Muscle of leg (tissue), 3 donors: ENCODE measurements at regions not wholly inside any gene's neighbourhood (a gene's known extent, or its start where the extent isn't known, plus 50 kb on each side); places are given as distances from the start of the nearest gene placed in this dataset.
A peak's percentile ranks its signal among the peaks of the same experiment; 100 is the strongest.

Experiments
- DNase-seq: peaks from one replicate; pipeline ENCODE4 v3.0.0; 2013
- H3K27ac ChIP-seq: one replicate; pipeline ENCODE4 v1.5.1; 2013; ENCODE audit warnings: mild to moderate bottlenecking, low read length, control low read depth
- H3K27me3 ChIP-seq: one replicate; pipeline ENCODE4 v1.6.1; 2013; ENCODE audit warnings: low read length; ENCODE audit not compliant: control insufficient read depth, insufficient read depth
- H3K36me3 ChIP-seq: one replicate; pipeline ENCODE4 v1.6.1; 2013; ENCODE audit warnings: low read length; ENCODE audit not compliant: control insufficient read depth, insufficient read depth
- H3K4me1 ChIP-seq: one replicate; pipeline ENCODE4 v1.6.1; 2013; ENCODE audit warnings: low read length; ENCODE audit not compliant: control insufficient read depth, insufficient read depth
- H3K4me3 ChIP-seq: one replicate; pipeline ENCODE4 v1.5.1; 2013; ENCODE audit warnings: low read length, control low read depth
- H3K9me3 ChIP-seq: replicated peaks from 2 replicates; pipeline ENCODE4 v1.6.1; 2013; ENCODE audit warnings: low read depth, low read length; ENCODE audit not compliant: control insufficient read depth
- WGBS: methylation state at CpG from one replicate; pipeline ENCODE4 v1.1.5; 2013; ENCODE audit warnings: missing lambda C conversion rate; ENCODE audit not compliant: insufficient coverage; 5-methylcytosine and 5-hydroxymethylcytosine counted together

DNA sequence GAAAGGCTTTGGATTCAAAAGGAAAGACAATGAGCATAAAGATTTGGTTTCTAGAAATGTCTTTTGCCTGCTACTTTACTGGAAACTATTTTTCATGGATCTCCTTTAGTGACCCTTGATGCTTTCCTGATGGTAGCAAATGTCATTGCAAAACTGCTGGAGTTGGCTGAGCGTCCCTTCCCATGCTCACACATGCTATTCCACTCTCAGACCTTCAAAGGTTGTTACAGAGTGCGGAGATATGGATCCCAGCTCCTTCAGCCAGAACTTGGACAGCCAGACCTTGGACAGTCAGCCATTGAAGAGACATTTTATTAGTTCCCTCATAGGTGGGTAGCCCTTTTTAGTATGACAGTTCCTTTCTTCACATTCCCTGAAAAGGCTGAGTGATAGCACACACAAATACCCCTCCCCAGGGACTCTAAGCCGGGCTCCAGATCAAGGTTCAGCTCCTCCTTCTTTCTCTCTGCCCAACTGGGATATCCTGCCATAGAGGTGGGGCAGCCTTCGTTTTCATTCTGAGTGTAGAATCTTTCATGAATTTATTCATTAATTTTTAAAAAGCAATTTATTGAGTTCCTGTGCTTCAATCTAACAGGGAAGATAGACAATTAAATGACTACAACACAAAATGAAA, 153.3 kb upstream of the SLC44A1 start:
- Histone ChIP-seq H3K9me3 (peaks cover 5% of the 10 kb centered on the region), H3K36me3 (no peaks in the 10 kb centered on the region), H3K27ac (no peak overlapping the region), H3K27me3 (no peaks in the 10 kb centered on the region), H3K4me1 (no peaks in the 10 kb centered on the region), H3K4me3 (no peak overlapping the region)
- no peak for DNase-seq
- WGBS = no CpG with 5 or more reads among the region's 4 CpGs

DNA sequence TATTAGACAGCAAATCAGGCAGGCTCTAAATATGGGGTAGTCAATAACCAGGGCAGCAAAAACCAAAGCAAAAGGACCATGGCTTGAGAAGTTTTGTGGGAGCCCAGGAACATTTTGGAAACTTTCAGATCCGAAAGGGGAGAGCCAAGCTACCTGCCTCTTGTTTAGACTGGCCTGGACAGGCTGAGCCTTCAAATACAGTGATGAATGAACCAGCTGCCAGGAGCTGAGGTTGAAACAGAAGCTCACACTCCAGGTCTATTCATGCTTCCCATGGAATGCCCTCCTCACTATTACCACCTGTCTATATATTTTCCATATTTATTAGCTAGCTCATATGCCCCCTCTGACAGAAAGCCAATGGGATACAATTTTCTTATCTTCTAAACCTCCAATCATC, 150.8 kb upstream of the SLC44A1 start:
- DNase-seq = no peak
- Histone ChIP-seq H3K4me1 (no peaks in the 10 kb centered on the region), H3K9me3 (peaks cover 5% of the 10 kb centered on the region), H3K27ac (no peak overlapping the region), H3K27me3 (no peaks in the 10 kb centered on the region), H3K4me3 (no peak overlapping the region), H3K36me3 (no peaks in the 10 kb centered on the region)
- 85% methylated on average over 1 of the region's 1 CpG for WGBS

DNA sequence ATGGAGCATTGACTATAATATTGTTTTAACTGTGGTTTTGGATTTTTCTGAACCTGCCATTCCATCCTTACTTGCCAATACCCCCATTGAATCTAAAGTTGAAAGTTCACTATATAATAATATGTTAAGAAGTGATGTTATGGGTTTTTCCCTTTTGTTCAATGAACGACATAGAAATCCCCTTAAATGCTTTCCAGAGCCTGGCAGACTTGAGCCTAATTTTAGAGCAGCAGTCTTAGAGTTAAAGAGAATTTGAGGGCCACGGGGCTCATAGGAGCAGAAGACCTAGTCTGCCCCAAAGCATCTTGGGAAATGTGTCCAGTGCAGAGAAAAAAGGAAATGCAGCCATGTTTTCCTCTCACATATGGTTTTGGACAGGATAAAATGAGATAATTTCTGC, 146.1 kb upstream of the SLC44A1 start:
- no peaks in the 10 kb centered on the region for H3K9me3 ChIP-seq
- no peak overlapping the region for H3K27ac ChIP-seq
- H3K27me3 ChIP-seq = no peaks in the 10 kb centered on the region
- H3K4me3 ChIP-seq = no peak overlapping the region
- H3K36me3 ChIP-seq = no peaks in the 10 kb centered on the region
- no peaks in the 10 kb centered on the region for H3K4me1 ChIP-seq
- WGBS = no CpG with 5 or more reads among the region's 2 CpGs
- no peak for DNase-seq

DNA sequence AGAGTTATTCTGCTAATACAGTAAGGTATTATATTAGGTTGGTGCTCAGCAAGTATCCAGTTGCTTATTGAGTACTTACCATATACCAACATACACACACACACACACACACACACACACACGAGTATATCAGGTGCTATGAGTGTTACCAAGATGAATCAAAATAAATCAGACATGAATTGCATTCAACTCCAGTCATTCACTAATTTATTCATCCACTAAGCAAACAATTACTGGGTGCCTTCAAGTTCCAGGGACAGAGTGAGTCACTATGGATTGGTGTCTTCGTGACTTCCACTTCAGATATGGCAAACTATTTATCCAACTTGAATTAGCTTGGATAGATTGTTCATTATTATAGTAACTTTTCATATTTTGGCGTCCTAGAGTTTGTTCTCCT, 140.7 kb upstream of the SLC44A1 start:
- H3K9me3 ChIP-seq = no peaks in the 10 kb centered on the region
- no peaks in the 10 kb centered on the region for H3K4me1 ChIP-seq
- H3K27ac ChIP-seq = no peak overlapping the region
- H3K27me3 ChIP-seq = no peaks in the 10 kb centered on the region
- no peaks in the 10 kb centered on the region for H3K36me3 ChIP-seq
- no peak for DNase-seq
- no peak overlapping the region for H3K4me3 ChIP-seq
- WGBS = no CpG with 5 or more reads among the region's 3 CpGs

DNA sequence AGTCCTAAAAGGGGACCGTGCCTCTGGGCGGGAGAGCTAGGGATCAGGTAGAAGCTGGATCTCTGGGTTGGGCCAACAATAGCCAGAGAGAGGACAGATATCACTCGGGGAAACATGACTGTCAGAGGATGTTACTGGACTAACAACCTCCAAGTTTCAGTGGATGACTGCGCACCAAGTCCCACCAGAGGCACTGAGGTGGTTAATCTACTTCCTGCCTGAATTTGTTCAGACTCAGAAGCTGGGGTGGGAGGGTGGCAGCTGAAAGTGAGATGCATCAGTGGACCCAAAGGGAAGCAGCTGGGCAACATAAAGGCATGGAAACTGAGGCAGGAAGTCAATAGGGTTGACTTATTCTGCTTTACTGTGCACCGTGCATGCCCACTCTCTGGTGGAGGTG, 130.1 kb upstream of the SLC44A1 start:
- no peaks in the 10 kb centered on the region for H3K36me3 ChIP-seq
- H3K4me1 ChIP-seq = peaks cover 31% of the 10 kb centered on the region
- no peaks in the 10 kb centered on the region for H3K9me3 ChIP-seq
- 93% methylated on average over 4 of the region's 5 CpGs for WGBS
- no peaks in the 10 kb centered on the region for H3K27me3 ChIP-seq
- H3K27ac ChIP-seq = no peak overlapping the region
- H3K4me3 ChIP-seq = no peak overlapping the region
- DNase-seq = no peak

DNA sequence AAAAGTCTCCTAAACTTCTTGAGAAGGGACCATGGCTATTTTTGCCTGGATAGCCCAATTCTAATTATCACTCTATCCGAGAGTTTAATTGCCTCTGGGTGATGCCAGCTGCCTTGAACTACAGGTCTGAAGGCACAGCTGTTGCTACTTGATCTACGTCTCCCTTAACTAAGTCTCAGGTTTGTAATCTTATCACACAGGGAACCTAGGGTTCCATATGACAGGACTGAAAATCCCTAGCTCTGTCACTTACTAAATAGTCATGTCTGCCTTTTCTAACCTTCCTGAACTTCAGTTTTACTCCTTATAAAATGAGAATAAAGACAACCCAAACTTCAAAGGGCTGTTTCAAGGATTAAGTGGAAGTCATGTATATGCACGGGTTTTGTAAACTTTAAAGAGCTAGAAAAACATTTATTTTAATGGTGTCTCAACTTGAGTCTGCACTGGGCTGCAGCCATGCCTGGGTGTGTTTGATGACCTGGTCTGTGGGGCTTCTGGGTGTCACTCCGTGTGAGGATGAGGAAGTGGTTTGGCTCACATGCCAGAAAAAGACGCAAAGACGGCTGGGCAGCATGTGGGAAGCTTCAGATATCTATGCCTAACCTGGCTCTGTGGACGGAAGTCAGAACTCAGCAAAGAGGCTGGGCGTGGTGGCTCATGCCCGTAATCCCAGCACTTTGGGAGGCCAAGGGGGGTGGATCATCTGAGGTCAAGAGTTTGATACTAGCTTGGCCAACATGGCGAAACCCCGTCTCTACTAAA, 129.3 kb upstream of the SLC44A1 start:
- Histone ChIP-seq H3K27ac (peak overlapping the region; percentile 51), H3K4me1 (peaks cover 31% of the 10 kb centered on the region), H3K4me3 (no peak overlapping the region), H3K27me3 (no peaks in the 10 kb centered on the region), H3K9me3 (no peaks in the 10 kb centered on the region), H3K36me3 (no peaks in the 10 kb centered on the region)
- peak; percentile 64 for DNase-seq
- WGBS = 46% methylated on average over 5 of the region's 11 CpGs

DNA sequence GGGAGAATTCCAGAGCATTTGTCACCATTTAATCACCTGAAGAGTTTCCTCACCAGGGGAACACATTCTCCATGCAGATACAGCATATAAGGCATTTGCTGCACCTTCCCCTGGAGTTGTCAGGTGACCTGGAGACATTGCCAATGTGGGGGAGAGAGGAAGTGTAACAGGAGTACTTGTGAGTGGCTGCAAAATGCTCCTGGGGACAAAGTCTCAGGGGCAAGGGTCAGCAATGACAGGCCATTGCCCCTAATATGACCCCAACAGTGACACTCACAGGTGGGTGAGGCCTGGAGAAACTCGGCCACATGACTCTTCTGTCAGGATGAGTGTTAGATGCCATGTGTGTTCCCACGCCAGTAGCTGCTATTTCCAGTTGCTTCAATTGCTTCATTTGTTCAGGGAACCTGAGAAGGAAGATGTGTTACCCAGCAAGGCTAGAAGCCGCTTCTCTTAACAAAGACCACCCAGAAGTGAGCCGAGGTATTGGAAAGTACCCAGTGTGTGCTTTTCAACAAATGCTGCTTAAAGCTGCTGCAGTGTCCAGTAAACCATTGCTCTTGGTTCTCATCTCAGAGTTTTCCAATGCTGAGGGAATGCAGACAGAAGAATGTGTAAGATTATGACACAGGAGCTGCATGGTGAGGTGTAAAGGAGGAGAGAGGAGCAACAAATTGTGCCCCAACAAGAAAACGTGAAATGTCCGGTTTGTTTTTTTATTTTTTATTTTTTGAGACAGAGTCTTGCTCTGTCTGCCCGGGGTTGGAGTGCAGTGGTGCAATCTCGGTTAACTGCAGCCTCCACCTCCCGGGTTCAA, 128.2 kb upstream of the SLC44A1 start:
- H3K9me3 ChIP-seq = no peaks in the 10 kb centered on the region
- peak overlapping the region; percentile 55 for H3K27ac ChIP-seq
- H3K27me3 ChIP-seq = no peaks in the 10 kb centered on the region
- no peaks in the 10 kb centered on the region for H3K36me3 ChIP-seq
- no peak overlapping the region for H3K4me3 ChIP-seq
- 54% methylated on average over 6 of the region's 9 CpGs for WGBS
- peaks cover 31% of the 10 kb centered on the region for H3K4me1 ChIP-seq
- peak; percentile 61 for DNase-seq

DNA sequence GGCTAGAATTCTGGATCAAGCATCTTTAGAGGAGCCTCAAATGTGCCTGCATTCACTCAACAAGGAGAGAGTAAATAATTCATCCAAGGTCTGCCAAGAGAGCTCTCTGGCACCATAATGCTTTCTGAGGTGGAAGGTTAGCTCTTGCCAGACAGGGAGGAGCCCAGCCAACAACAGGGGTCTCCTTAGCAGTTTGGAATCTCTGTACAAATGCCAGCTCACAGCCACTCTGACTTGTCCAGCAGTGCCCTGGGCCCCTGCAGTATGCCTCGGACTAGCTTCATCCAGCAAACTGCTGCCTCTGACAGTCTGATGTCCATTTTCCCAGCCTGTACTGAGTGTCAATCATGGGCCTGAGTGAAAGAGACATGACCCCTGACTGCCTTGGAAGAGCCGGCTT, 127.2 kb upstream of the SLC44A1 start:
- 80% methylated on average over 2 of the region's 2 CpGs for WGBS
- Histone ChIP-seq H3K4me1 (peaks cover 31% of the 10 kb centered on the region), H3K36me3 (no peaks in the 10 kb centered on the region), H3K27me3 (no peaks in the 10 kb centered on the region), H3K27ac (no peak overlapping the region), H3K4me3 (no peak overlapping the region), H3K9me3 (no peaks in the 10 kb centered on the region)
- peak; percentile 30 for DNase-seq

DNA sequence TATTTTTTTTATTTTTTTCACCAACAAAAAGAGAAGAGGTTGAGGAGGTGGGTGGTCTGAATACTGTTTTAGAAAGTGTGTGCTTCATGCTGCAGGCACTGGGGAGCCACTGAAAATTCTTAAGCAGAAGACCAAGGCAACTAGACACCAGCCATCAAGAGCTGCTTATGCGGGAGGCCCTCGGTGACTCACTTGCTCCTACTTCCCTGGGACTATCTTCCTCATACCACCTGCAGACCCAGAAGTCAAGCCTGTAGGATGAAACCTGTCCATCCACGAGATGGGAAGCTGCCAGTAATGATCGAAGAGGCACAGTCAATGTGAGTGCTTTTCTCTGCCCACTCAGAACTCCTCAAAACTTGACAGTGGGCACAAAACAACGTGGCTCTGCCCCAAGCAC, 125.8 kb upstream of the SLC44A1 start:
- 60% methylated on average over 1 of the region's 5 CpGs for WGBS
- Histone ChIP-seq H3K4me1 (peaks cover 31% of the 10 kb centered on the region), H3K27ac (no peak overlapping the region), H3K4me3 (no peak overlapping the region), H3K27me3 (no peaks in the 10 kb centered on the region), H3K36me3 (no peaks in the 10 kb centered on the region), H3K9me3 (no peaks in the 10 kb centered on the region)
- no peak for DNase-seq

DNA sequence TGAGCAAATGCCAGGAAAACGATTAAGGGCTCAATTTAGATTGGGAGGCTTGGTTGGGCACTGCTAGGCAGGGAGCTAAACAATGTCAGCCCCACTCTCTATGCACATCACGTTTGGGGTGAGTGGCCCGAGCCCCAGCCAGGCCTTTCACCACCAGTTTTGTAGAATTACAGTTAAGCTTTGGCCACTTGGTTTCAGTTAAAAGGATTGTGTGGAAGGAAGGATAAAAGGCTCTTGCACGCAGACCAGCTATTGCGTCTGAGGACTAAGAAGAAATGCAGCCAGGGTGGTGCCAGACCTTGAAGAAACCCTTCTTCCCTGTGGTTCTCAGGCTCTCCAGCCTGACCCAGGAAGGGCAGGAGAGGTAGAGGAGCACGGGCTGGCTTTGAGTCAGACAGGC, 125.3 kb upstream of the SLC44A1 start:
- no peaks in the 10 kb centered on the region for H3K9me3 ChIP-seq
- H3K27ac ChIP-seq = no peak overlapping the region
- H3K27me3 ChIP-seq = no peaks in the 10 kb centered on the region
- no peak for DNase-seq
- WGBS = no CpG with 5 or more reads among the region's 6 CpGs
- no peak overlapping the region for H3K4me3 ChIP-seq
- H3K36me3 ChIP-seq = no peaks in the 10 kb centered on the region
- H3K4me1 ChIP-seq = peaks cover 28% of the 10 kb centered on the region
